ENCODE measurements at regions not wholly inside any gene's neighbourhood (a gene's known extent, or its start where the extent isn't known, plus 50 kb on each side); places are given as distances from the start of the nearest gene placed in this dataset.

DNA sequence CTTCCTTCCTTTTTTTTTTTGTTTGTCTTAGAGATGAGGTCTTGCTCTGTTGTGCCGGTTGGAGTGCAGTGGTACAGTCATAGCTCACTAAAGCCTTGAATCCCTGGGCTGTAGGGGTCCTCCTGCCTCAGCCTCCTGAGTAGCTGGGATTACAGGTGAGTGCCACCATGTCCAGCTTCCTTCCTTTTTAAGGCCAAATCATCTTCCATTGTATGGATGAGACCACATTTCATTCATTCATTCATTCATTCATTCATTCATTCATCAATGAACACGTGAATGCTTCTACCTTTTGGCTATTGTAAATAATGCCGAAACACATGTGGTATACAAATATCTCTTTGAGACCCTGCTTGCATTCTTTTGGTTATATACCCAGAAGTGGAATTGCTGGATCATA lies 60.0 kb upstream of the BAIAP2L1 start:
- no peak for TF ChIP-seq EZH2 (IDR thresholded peaks at IDR 0.05; ENCODE audit: low read depth)
- TF ChIP-seq, protein P1, sequence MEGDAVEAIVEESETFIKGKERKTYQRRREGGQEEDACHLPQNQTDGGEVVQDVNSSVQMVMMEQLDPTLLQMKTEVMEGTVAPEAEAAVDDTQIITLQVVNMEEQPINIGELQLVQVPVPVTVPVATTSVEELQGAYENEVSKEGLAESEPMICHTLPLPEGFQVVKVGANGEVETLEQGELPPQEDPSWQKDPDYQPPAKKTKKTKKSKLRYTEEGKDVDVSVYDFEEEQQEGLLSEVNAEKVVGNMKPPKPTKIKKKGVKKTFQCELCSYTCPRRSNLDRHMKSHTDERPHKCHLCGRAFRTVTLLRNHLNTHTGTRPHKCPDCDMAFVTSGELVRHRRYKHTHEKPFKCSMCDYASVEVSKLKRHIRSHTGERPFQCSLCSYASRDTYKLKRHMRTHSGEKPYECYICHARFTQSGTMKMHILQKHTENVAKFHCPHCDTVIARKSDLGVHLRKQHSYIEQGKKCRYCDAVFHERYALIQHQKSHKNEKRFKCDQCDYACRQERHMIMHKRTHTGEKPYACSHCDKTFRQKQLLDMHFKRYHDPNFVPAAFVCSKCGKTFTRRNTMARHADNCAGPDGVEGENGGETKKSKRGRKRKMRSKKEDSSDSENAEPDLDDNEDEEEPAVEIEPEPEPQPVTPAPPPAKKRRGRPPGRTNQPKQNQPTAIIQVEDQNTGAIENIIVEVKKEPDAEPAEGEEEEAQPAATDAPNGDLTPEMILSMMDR (conservative IDR thresholded peaks at IDR 0.05), result no peak
